Suprapubic skin (tissue), 4 donors: ENCODE measurements at regions not wholly inside any gene's neighbourhood (a gene's known extent, or its start where the extent isn't known, plus 50 kb on each side); places are given as distances from the start of the nearest gene placed in this dataset.

ENCODE experiments used
- DNase-seq, 2 donors: peaks; one replicate each; pipeline ENCODE4 v3.0.0-alpha.2; 2019; ENCODE audit warnings: low spot score in 2 of 2
- H3K27ac ChIP-seq: fragments of 200-600 bp; sonication (generic); one replicate; pipeline ENCODE4 v1.5.1; 2019
- H3K27me3 ChIP-seq: fragments of 200-600 bp; sonication (generic); one replicate; pipeline ENCODE4 v1.5.1; 2019
- H3K36me3 ChIP-seq: fragments of 200-600 bp; sonication (generic); one replicate; pipeline ENCODE4 v1.5.1; 2019
- H3K4me1 ChIP-seq: fragments of 200-600 bp; sonication (generic); one replicate; pipeline ENCODE4 v1.5.1; 2019
- H3K4me3 ChIP-seq: fragments of 200-600 bp; sonication (generic); one replicate; pipeline ENCODE4 v1.5.1; 2019; ENCODE audit warnings: mild to moderate bottlenecking
- H3K9me3 ChIP-seq: fragments of 200-600 bp; sonication (generic); one replicate; pipeline ENCODE4 v1.5.1; 2019
- EP300 ChIP-seq: sonication (generic); formaldehyde crosslinking; IDR thresholded peaks from one replicate; pipeline ENCODE4 v1.6.1; 2017; ENCODE audit warnings: antibody characterized with exemption
- POLR2A ChIP-seq, 2 donors: fragments of 450-650 bp; IDR thresholded peaks; one replicate each; pipeline ENCODE4 v1.6.1; 2017; ENCODE audit warnings: antibody characterized with exemption in 2 of 2, mild to moderate bottlenecking in 2 of 2, moderate library complexity in 2 of 2
- POLR2AphosphoS5 ChIP-seq, 3 donors: sonication (generic); formaldehyde crosslinking; IDR thresholded peaks; one replicate each; pipeline ENCODE4 v1.6.1; 2017; ENCODE audit warnings: antibody characterized with exemption in 3 of 3
- WGBS: methylation state at CpG from one replicate; pipeline ENCODE4 v1.1.5; 2018; 5-methylcytosine and 5-hydroxymethylcytosine counted together
- TF ChIP-seq, protein P1 (sequence below), 2 donors: fragments of 200-600 bp in 1 of 2; fragments of 450-650 bp in 1 of 2; sonication (generic) in 1 of 2; IDR thresholded peaks; one replicate each; pipeline ENCODE4 v1.5.1; 2016 to 2019; ENCODE audit warnings: antibody characterized with exemption in 2 of 2, mild to moderate bottlenecking in 1 of 2, moderate library complexity in 1 of 2

DNA sequence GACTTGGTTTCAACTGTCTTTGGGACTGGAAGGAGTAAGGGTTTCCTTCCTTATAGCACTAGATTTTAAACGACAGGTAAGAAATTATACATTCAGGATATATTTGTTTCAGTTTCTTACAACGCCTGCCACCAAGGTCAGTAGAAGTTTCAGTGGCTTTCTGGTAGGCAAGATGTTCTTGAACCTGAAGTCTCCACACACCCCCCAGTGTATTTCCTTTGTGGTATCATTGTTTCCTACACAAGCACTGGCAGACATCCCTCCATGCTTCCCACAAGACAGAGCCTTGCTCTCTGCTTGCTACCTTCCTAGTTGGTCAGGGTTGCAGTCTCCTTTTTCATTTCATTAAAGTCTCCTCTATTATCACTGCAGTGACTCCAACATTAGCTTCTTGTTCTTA is 283.1 kb downstream of the FLRT2 start:
- no peak for DNase-seq
- no peaks in the 10 kb centered on the region for H3K9me3 ChIP-seq
- no peaks in the 10 kb centered on the region for H3K36me3 ChIP-seq
- H3K27me3 ChIP-seq: no peaks in the 10 kb centered on the region
- no peak overlapping the region for H3K4me3 ChIP-seq
- no peak overlapping the region for H3K27ac ChIP-seq
- WGBS: 85% methylated on average over 2 of the region's 2 CpGs
- TF ChIP-seq EP300 (no peak), POLR2A (IDR thresholded peaks at IDR 0.05) (no peak), POLR2AphosphoS5 (IDR thresholded peaks at IDR 0.05) (no peak)
- TF ChIP-seq, protein P1, sequence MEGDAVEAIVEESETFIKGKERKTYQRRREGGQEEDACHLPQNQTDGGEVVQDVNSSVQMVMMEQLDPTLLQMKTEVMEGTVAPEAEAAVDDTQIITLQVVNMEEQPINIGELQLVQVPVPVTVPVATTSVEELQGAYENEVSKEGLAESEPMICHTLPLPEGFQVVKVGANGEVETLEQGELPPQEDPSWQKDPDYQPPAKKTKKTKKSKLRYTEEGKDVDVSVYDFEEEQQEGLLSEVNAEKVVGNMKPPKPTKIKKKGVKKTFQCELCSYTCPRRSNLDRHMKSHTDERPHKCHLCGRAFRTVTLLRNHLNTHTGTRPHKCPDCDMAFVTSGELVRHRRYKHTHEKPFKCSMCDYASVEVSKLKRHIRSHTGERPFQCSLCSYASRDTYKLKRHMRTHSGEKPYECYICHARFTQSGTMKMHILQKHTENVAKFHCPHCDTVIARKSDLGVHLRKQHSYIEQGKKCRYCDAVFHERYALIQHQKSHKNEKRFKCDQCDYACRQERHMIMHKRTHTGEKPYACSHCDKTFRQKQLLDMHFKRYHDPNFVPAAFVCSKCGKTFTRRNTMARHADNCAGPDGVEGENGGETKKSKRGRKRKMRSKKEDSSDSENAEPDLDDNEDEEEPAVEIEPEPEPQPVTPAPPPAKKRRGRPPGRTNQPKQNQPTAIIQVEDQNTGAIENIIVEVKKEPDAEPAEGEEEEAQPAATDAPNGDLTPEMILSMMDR (IDR thresholded peaks at IDR 0.05): no peak
- no peaks in the 10 kb centered on the region for H3K4me1 ChIP-seq

DNA sequence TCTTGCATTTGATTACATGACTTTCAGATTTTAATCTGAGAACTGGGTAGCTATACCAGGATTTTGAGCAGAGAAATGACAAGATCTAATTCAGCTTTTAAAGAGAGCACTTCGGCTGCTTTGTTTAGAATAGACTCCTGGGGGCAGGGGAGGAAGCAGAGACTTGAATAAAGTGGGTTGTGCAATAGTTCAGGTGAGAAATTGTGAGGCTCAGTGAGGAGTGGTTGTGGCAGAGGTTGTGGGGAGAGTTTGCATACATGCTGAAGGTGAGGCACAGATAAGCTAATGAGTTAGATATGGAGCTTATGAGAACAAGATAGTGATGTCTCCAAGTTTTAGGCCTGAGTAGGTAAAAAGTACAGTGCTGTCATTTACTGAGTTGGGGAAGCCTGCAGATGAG is 281.4 kb downstream of the FLRT2 start:
- Histone ChIP-seq H3K9me3 (no peaks in the 10 kb centered on the region), H3K4me3 (no peak overlapping the region), H3K27ac (no peak overlapping the region), H3K36me3 (no peaks in the 10 kb centered on the region), H3K4me1 (no peaks in the 10 kb centered on the region), H3K27me3 (no peaks in the 10 kb centered on the region)
- 27% methylated on average over 1 of the region's 1 CpG for WGBS
- DNase-seq: no peak
- TF ChIP-seq POLR2A (IDR thresholded peaks at IDR 0.05): no peak
- TF ChIP-seq, protein P1 (IDR thresholded peaks at IDR 0.05): no peak
- TF ChIP-seq EP300: no peak
- no peak for TF ChIP-seq POLR2AphosphoS5 (IDR thresholded peaks at IDR 0.05)

DNA sequence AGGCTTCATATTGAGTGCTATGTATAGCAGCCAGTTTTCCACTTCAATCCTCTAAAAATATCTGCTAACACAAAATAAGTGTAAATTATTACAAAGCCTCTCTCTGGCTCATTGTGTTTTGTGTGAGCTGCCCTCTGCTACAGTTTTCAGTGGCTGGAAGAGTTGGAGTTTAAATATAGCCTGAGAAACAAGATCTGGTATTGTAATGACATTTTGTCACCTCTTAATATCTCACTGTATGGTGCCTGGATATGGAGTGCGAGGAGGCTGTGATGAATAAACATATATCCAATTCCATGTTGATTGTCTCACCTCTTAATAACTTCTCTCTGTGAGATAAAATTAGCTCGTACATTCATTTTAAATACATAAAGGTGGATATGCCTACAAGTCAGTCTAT is 269.7 kb downstream of the FLRT2 start:
- Histone ChIP-seq H3K4me3 (no peak overlapping the region), H3K9me3 (no peaks in the 10 kb centered on the region), H3K4me1 (no peaks in the 10 kb centered on the region), H3K27ac (no peak overlapping the region), H3K27me3 (no peaks in the 10 kb centered on the region), H3K36me3 (no peaks in the 10 kb centered on the region)
- TF ChIP-seq POLR2A (IDR thresholded peaks at IDR 0.05): no peak
- no peak for TF ChIP-seq POLR2AphosphoS5 (IDR thresholded peaks at IDR 0.05)
- TF ChIP-seq, protein P1 (IDR thresholded peaks at IDR 0.05): no peak
- TF ChIP-seq EP300: no peak
- no peak for DNase-seq
- WGBS: 91% methylated on average over 2 of the region's 2 CpGs

DNA sequence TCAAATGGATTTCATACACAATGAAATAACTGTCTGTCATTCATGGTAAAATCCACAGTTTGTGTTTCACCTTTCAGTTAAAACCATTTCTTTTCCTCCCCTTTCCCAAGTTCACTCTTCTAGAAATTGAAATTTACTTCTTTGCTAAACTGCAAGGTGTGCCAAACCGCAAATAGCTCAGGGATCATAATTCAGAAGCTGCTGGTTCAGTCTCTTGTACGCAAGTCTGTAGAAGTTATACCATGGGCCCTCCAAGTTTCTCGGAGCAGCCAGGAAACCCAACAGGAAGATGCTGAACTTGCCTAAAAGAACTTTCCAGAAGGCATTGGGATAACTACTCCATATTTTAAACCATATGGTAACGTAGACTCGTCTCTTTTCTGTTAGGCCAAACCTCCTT is 268.9 kb downstream of the FLRT2 start:
- no peak overlapping the region for H3K27ac ChIP-seq
- no peaks in the 10 kb centered on the region for H3K27me3 ChIP-seq
- WGBS: 80% methylated on average over 5 of the region's 5 CpGs
- no peak for DNase-seq
- H3K9me3 ChIP-seq: no peaks in the 10 kb centered on the region
- no peaks in the 10 kb centered on the region for H3K4me1 ChIP-seq
- no peaks in the 10 kb centered on the region for H3K36me3 ChIP-seq
- TF ChIP-seq, protein P1 (IDR thresholded peaks at IDR 0.05): no peak
- TF ChIP-seq POLR2A (IDR thresholded peaks at IDR 0.05) (no peak), EP300 (no peak), POLR2AphosphoS5 (IDR thresholded peaks at IDR 0.05) (no peak)
- H3K4me3 ChIP-seq: no peak overlapping the region

DNA sequence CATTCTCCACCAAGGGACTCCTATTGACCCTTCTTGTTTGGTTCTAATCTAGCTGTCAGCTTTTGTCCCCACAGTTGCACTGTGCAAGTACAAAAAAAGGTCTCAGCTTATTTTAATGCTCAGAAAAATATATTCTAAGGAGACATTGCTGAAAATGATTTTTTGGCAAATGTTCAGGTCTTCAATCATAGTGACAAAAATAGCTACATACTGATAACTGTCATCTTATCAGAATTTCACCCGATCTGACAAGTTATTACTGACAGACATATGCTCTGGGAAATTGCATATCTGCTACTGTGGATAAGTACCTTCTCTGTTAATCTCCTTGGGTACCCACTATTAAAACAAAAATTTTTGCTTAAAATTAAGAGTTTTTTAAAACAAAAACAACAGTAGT is 263.6 kb downstream of the FLRT2 start:
- H3K4me1 ChIP-seq: no peaks in the 10 kb centered on the region
- H3K36me3 ChIP-seq: no peaks in the 10 kb centered on the region
- WGBS: 61% methylated on average over 1 of the region's 1 CpG
- no peak overlapping the region for H3K4me3 ChIP-seq
- TF ChIP-seq POLR2A (IDR thresholded peaks at IDR 0.05): no peak
- no peak for TF ChIP-seq POLR2AphosphoS5 (IDR thresholded peaks at IDR 0.05)
- TF ChIP-seq EP300: no peak
- no peaks in the 10 kb centered on the region for H3K9me3 ChIP-seq
- no peak for DNase-seq
- no peak overlapping the region for H3K27ac ChIP-seq
- no peaks in the 10 kb centered on the region for H3K27me3 ChIP-seq

DNA sequence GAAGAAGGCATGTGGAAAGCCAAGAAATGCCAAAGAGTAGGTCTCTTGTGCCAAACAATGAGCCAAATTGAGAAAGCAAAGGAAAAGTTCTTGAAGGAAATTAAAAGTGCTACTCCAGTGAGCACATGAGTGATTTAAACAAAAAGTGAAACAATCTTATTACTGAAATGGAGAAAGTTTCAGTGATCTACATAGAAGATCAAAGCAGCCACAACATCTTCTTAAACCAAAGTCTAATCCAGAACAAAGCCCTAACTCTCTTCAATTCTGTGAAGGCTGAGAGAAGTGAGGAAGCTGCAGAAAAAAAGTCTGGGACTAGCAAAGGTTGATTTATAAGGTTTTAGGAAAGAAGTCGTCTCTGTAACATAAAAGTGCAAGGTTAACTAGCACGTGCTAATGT is 259.6 kb downstream of the FLRT2 start:
- no peak overlapping the region for H3K4me3 ChIP-seq
- H3K9me3 ChIP-seq: no peaks in the 10 kb centered on the region
- 53% methylated on average over 2 of the region's 2 CpGs for WGBS
- no peak for DNase-seq
- H3K4me1 ChIP-seq: no peaks in the 10 kb centered on the region
- H3K36me3 ChIP-seq: no peaks in the 10 kb centered on the region
- no peaks in the 10 kb centered on the region for H3K27me3 ChIP-seq
- TF ChIP-seq POLR2A (IDR thresholded peaks at IDR 0.05) (no peak), EP300 (no peak), POLR2AphosphoS5 (IDR thresholded peaks at IDR 0.05) (no peak)
- TF ChIP-seq, protein P1 (IDR thresholded peaks at IDR 0.05): no peak
- H3K27ac ChIP-seq: no peak overlapping the region
